Neutrophil (primary cell): ENCODE measurements at regions not wholly inside any gene's neighbourhood (a gene's known extent, or its start where the extent isn't known, plus 50 kb on each side); places are given as distances from the start of the nearest gene placed in this dataset.
"Not testable (repeated sequence)": the region's sequence is repeated elsewhere in the genome, so short reads cannot be mapped to it uniquely, and the experiment has no call there.

Experiments
- H3K27ac ChIP-seq: fragments of 200-600 bp; sonication (generic); 2 replicates; pipeline ENCODE4 v1.5.1; 2016; ENCODE audit warnings: mild to moderate bottlenecking, moderate library complexity
- H3K27me3 ChIP-seq: fragments of 200-600 bp; sonication (generic); 2 replicates; pipeline ENCODE4 v1.6.0; 2016; ENCODE audit warnings: mild to moderate bottlenecking
- H3K36me3 ChIP-seq: fragments of 200-600 bp; sonication (generic); 2 replicates; pipeline ENCODE4 v1.5.1; 2017
- H3K4me1 ChIP-seq, 2 experiments: fragments of 200-600 bp in 1 of 2; sonication (generic) in 1 of 2; 1 replicate in 1 of 2; 2 replicates in 1 of 2; pipeline versions ENCODE4 v1.5.1 to v1.6.1; 2013 to 2016; ENCODE audit warnings: low read depth in 1 of 2, low read length in 1 of 2, mild to moderate bottlenecking in 1 of 2, moderate library complexity in 1 of 2; ENCODE audit not compliant: control insufficient read depth in 1 of 2, insufficient read depth in 1 of 2
- H3K4me3 ChIP-seq, 2 experiments: fragments of 200-600 bp in 1 of 2; sonication (generic) in 1 of 2; 1 replicate in 1 of 2; 2 replicates in 1 of 2; pipeline ENCODE4 v1.5.1; 2013 to 2016; ENCODE audit warnings: low read depth in 1 of 2, low read length in 1 of 2, mild to moderate bottlenecking in 1 of 2, moderate library complexity in 1 of 2
- H3K9me3 ChIP-seq: fragments of 200-600 bp; sonication (generic); 2 replicates; pipeline ENCODE4 v1.5.1; 2016
- TF ChIP-seq, protein P1 (sequence below): fragments of 200-600 bp; sonication (generic); IDR thresholded peaks from 2 replicates; pipeline ENCODE4 v1.5.1; 2016; ENCODE audit warnings: antibody characterized with exemption

DNA sequence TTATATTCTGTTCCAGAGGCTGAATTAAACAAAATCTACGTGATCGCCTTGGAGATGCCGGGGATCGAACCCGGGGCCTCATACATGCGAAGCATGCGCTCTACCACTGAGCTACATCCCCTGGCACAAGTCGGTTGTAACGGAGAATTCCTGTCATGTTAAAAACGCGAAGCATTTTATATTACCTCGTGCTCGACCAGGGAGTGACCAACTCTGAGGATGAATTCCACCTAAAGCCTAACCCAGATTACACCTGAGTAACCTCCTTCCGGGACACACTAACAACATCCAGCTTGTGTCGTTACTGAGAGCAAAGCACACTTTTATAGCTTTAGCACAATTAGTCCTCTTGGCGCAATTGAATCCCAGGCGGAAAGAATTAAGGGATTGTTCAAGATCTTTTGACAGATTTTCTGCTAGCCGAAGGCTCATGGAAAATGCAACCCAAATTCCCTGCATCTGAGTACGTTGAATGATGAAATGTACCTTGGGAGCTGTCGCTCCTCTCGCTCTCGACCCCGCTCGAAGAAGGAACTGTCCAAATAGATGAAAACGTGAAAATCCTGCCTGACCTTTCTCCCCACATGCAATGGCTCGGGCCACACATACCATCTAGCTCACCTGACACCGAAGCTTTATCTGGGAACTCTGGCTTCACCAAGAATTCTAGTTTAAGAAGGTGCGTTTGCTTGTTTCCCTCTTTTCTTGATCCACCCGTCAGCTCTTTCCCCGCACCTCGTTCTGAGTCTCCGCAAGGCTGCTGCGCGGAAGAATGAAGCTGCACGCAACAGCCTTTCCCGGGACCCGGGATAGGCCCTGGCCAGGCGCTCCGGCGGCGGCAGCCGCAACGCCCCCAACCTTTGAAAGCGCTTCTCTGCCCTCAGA is 148.3 kb downstream of the GPX5 start:
- TF ChIP-seq, protein P1, sequence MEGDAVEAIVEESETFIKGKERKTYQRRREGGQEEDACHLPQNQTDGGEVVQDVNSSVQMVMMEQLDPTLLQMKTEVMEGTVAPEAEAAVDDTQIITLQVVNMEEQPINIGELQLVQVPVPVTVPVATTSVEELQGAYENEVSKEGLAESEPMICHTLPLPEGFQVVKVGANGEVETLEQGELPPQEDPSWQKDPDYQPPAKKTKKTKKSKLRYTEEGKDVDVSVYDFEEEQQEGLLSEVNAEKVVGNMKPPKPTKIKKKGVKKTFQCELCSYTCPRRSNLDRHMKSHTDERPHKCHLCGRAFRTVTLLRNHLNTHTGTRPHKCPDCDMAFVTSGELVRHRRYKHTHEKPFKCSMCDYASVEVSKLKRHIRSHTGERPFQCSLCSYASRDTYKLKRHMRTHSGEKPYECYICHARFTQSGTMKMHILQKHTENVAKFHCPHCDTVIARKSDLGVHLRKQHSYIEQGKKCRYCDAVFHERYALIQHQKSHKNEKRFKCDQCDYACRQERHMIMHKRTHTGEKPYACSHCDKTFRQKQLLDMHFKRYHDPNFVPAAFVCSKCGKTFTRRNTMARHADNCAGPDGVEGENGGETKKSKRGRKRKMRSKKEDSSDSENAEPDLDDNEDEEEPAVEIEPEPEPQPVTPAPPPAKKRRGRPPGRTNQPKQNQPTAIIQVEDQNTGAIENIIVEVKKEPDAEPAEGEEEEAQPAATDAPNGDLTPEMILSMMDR = no peak
- no peak overlapping the region for H3K4me3 ChIP-seq
- no peaks in the 10 kb centered on the region for H3K36me3 ChIP-seq
- H3K27me3 ChIP-seq = peaks cover 61% of the 10 kb centered on the region
- no peaks in the 10 kb centered on the region for H3K9me3 ChIP-seq
- no peak overlapping the region for H3K27ac ChIP-seq
- H3K4me1 ChIP-seq = no peaks in the 10 kb centered on the region

DNA sequence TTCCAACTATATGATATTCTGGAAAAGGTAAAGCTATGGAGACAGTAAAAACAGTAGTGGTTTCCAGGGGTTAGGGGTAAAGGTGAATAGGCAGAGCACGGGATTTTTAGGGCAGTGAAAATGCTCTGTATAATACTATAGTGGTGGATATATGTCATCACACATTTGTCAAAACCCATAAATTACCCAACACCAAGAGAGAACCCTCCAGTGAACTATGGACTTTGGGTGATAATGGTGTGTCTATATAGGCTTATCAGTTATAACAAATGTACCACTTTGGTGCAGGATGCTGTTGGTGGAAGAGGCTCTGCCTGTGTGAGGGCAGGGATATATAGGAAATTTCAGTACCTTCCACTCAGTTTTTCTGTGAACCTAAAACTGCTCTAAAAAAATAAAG is 149.9 kb downstream of the GPX5 start:
- H3K27me3 ChIP-seq = peaks cover 76% of the 10 kb centered on the region
- TF ChIP-seq, protein P1 = no peak
- H3K4me1 ChIP-seq = no peaks in the 10 kb centered on the region
- no peak overlapping the region for H3K4me3 ChIP-seq
- no peaks in the 10 kb centered on the region for H3K36me3 ChIP-seq
- no peaks in the 10 kb centered on the region for H3K9me3 ChIP-seq
- no peak overlapping the region for H3K27ac ChIP-seq

DNA sequence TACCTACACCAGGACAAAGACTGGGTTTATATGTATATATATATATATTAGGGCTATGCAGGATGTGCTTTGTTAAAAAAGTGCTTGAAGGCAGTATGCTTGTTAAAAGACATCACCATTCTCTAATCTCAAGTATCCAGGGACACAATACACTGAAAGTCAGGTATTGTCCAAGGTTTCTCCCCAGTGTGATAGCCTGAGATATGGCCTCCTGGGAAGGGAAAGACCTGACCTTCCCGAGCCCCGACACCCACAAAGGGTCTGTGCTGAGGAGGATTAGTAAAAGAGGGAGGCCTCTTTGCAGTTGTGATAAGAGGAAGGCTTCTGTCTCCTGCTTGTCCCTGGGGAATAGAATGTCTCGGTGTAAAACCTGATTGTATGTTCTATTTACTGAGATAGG is 156.9 kb downstream of the GPX5 start:
- no peaks in the 10 kb centered on the region for H3K9me3 ChIP-seq
- H3K27me3 ChIP-seq = peaks cover 95% of the 10 kb centered on the region
- H3K4me3 ChIP-seq = no peak overlapping the region
- H3K4me1 ChIP-seq = no peaks in the 10 kb centered on the region
- no peaks in the 10 kb centered on the region for H3K36me3 ChIP-seq
- H3K27ac ChIP-seq = no peak overlapping the region
- TF ChIP-seq, protein P1 = no peak

DNA sequence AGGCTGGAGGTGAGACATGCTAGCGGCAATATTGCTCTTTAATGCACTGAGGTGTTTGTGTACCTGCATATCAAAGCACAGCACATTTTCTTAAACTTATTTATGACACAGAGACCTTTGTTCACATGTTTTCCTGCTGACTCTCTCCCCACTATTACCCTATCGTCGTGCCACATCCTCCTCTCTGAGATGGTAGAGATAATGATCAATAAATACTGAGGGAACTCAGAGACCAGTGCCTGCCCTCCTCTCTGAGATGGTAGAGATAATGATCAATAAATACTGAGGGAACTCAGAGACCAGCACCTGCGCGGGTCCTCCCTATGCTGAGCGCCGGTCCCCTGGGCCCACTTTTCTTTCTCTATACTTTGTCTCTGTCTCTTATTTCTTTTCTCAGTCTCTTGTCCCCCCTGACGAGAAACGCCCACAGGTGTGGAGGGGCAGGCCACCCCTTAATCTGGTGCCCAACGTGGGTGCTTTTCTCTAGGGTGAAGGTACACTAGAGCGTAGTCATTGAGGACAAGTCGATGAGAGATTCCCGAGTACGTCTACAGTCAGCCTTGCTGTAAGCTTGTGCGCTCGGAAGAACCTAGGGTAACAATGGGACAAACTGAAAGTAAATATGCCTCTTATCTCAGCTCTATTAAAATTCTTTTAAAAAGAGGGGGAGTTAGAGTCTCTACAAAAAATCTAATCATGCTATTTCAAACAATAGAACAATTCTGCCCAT is 157.4 kb downstream of the GPX5 start:
- H3K36me3 ChIP-seq, H3K4me1 ChIP-seq, H3K9me3 ChIP-seq, H3K4me3 ChIP-seq, H3K27ac ChIP-seq: not testable (repeated sequence)
- H3K27me3 ChIP-seq = peaks cover 95% of the 10 kb centered on the region

DNA sequence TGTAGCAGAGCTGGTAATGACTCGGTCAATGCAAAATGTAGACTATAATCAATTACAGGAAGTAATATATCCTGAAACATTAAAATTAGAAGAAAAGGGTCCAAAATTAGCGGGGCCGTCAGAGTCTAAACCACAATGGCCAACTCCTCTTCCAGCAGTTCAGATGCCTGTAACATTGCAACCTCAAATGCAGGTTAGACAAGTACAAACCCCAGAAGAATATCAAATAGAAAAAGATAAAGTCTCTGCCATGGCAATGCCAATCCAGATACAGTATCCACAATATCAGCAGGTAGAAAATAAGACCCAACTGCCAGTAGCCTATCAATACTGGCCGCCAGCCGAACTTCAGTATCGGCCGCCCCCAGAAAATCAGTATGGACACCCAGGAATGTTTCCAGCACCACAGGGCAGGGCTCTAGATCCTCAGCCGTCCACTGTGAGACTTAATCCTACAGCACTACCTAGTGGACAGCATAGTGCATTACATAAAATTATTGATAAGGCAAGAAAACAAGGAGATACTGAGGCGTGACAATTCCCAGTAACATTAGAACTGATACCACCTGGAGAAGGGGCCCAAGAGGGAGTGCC is 158.4 kb downstream of the GPX5 start:
- no peak overlapping the region for H3K4me3 ChIP-seq
- H3K27ac ChIP-seq = no peak overlapping the region
- H3K27me3 ChIP-seq = peaks cover 99% of the 10 kb centered on the region
- no peaks in the 10 kb centered on the region for H3K4me1 ChIP-seq
- H3K9me3 ChIP-seq = no peaks in the 10 kb centered on the region
- TF ChIP-seq, protein P1 = no peak
- no peaks in the 10 kb centered on the region for H3K36me3 ChIP-seq

DNA sequence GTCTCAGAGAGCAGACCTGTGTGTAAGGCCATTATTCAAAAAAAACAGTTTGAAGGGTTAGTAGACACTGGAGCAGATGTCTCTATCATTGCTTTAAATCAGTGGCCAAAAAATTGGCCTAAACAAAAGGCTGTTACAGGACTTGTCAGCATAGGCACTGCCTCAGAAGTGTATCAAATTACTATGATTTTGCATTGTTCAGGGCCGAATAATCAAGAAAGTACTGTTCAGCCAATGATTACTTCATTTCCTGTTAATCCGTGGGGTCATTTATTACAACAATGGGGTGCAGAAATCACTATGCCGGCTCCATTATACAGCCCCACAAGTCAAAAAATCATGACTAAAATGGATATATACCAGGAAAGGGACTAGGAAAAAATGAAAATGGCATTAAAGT is 160.3 kb downstream of the GPX5 start:
- not testable (repeated sequence) for H3K4me1 ChIP-seq, H3K4me3 ChIP-seq, H3K9me3 ChIP-seq, H3K36me3 ChIP-seq, H3K27ac ChIP-seq
- peaks cover 100% of the 10 kb centered on the region for H3K27me3 ChIP-seq
